Coronary artery (tissue), 2 donors: ENCODE measurements at regions not wholly inside any gene's neighbourhood (a gene's known extent, or its start where the extent isn't known, plus 50 kb on each side); places are given as distances from the start of the nearest gene placed in this dataset.

Experiments used
- DNase-seq: peaks from one replicate; pipeline ENCODE4 v3.0.0-alpha.2; 2017; ENCODE audit warnings: low spot score
- H3K27ac ChIP-seq, 2 donors: fragments of 200-600 bp; sonication (generic); one replicate each; pipeline ENCODE4 v1.5.1; 2016 to 2019
- H3K4me3 ChIP-seq: fragments of 200-600 bp; sonication (generic); 2 replicates; pipeline ENCODE4 v1.5.1; 2016; ENCODE audit warnings: mild to moderate bottlenecking, moderate library complexity
- CTCF ChIP-seq: fragments of 200-600 bp; sonication (generic); IDR thresholded peaks from one replicate; pipeline ENCODE4 v1.5.1; 2019; ENCODE audit warnings: antibody characterized with exemption

GRCh38 chr15:95594496-95594895 lies 736.0 kb upstream of the NR2F2 start:
- no peak overlapping the region for H3K4me3 ChIP-seq
- DNase-seq, result no peak
- no peak overlapping the region for H3K27ac ChIP-seq
- no peak for TF ChIP-seq CTCF

- no peak overlapping the region for H3K27ac ChIP-seq
- H3K4me3 ChIP-seq, result no peak overlapping the region
- no peak for TF ChIP-seq CTCF
- no peak for DNase-seq
Observed at GRCh38 chr15:95595759-95596158, 734.7 kb upstream of the NR2F2 start.

GRCh38 chr15:95596496-95596895 lies 734.0 kb upstream of the NR2F2 start:
- no peak for DNase-seq
- no peak for TF ChIP-seq CTCF
- Histone ChIP-seq H3K27ac (no peak overlapping the region), H3K4me3 (no peak overlapping the region)

- H3K27ac ChIP-seq, result no peak overlapping the region
- TF ChIP-seq CTCF, result no peak
- no peak overlapping the region for H3K4me3 ChIP-seq
- no peak for DNase-seq
Observed at GRCh38 chr15:95598251-95598855, 732.1 kb upstream of the NR2F2 start.

GRCh38 chr15:95600367-95600766 lies 730.1 kb upstream of the NR2F2 start:
- TF ChIP-seq CTCF, result no peak
- Histone ChIP-seq H3K27ac (no peak overlapping the region), H3K4me3 (no peak overlapping the region)
- DNase-seq, result no peak

- H3K4me3 ChIP-seq, result no peak overlapping the region
- DNase-seq, result no peak
- no peak overlapping the region for H3K27ac ChIP-seq
- TF ChIP-seq CTCF, result no peak
Observed at GRCh38 chr15:95600884-95601283, 729.6 kb upstream of the NR2F2 start.

GRCh38 chr15:95601525-95601924 lies 729.0 kb upstream of the NR2F2 start:
- TF ChIP-seq CTCF, result no peak
- no peak for DNase-seq

More at GRCh38 chr15:95601525-95601924, 729.0 kb upstream of the NR2F2 start:
- no peak overlapping the region for H3K4me3 ChIP-seq
- no peak overlapping the region for H3K27ac ChIP-seq
